Gastroesophageal sphincter (tissue), 4 donors: ENCODE measurements at regions not wholly inside any gene's neighbourhood (a gene's known extent, or its start where the extent isn't known, plus 50 kb on each side); places are given as distances from the start of the nearest gene placed in this dataset.
"Not testable (repeated sequence)": the region's sequence is repeated elsewhere in the genome, so short reads cannot be mapped to it uniquely, and the experiment has no call there.

Experiments used
- ATAC-seq: fragments of 150-250 bp; one replicate; pipeline ENCODE4 v1.9.1; 2016; ENCODE audit warnings: mild to moderate bottlenecking, moderate library complexity
- H3K27ac ChIP-seq, 4 donors: fragments of 200-600 bp; sonication (generic) in 3 of 4; 1 replicate in 3 of 4; 2 replicates in 1 of 4; pipeline ENCODE4 v1.5.1; 2016 to 2019
- H3K27me3 ChIP-seq: fragments of 200-600 bp; sonication (generic); one replicate; pipeline ENCODE4 v1.5.1; 2019
- H3K36me3 ChIP-seq, 2 donors: fragments of 200-600 bp; sonication (generic); one replicate each; pipeline ENCODE4 v1.5.1; 2019; ENCODE audit warnings: control low read depth in 1 of 2
- H3K4me1 ChIP-seq, 3 donors: fragments of 200-600 bp; sonication (generic); 1 replicate in 2 of 3; 2 replicates in 1 of 3; pipeline ENCODE4 v1.5.1; 2016 to 2019; ENCODE audit warnings: control low read depth in 2 of 3
- H3K4me3 ChIP-seq, 2 donors: fragments of 200-600 bp; sonication (generic); one replicate each; pipeline ENCODE4 v1.5.1; 2019; ENCODE audit warnings: mild to moderate bottlenecking in 1 of 2, moderate library complexity in 1 of 2
- H3K9me3 ChIP-seq, 3 donors: fragments of 200-600 bp; sonication (generic); one replicate each; pipeline ENCODE4 v1.5.1; 2017 to 2019; ENCODE audit warnings: control low read depth in 2 of 3
- CTCF ChIP-seq, 4 experiments: fragments of 200-600 bp in 2 of 4; fragments of 450-650 bp in 2 of 4; sonication (generic) in 1 of 4; IDR thresholded peaks; one replicate each; pipeline ENCODE4 v1.5.1; 2017 to 2019; ENCODE audit warnings: antibody characterized with exemption in 4 of 4, mild to moderate bottlenecking in 2 of 4, moderate library complexity in 2 of 4
- EP300 ChIP-seq: sonication (generic); formaldehyde crosslinking; IDR thresholded peaks from one replicate; pipeline ENCODE4 v1.6.1; 2017; ENCODE audit warnings: antibody characterized with exemption, mild to moderate bottlenecking
- POLR2A ChIP-seq, 2 donors: fragments of 450-650 bp; IDR thresholded peaks; one replicate each; pipeline ENCODE4 v1.6.1; 2017; ENCODE audit warnings: antibody characterized with exemption in 2 of 2, mild to moderate bottlenecking in 2 of 2, moderate library complexity in 1 of 2
- POLR2AphosphoS5 ChIP-seq: sonication (generic); formaldehyde crosslinking; IDR thresholded peaks from one replicate; pipeline ENCODE4 v1.6.1; 2017; ENCODE audit warnings: antibody characterized with exemption
- WGBS, 2 donors: methylation state at CpG; one replicate each; pipeline ENCODE4 v1.1.5; 2018; ENCODE audit warnings: low coverage in 1 of 2; 5-methylcytosine and 5-hydroxymethylcytosine counted together

- Histone ChIP-seq H3K36me3 (no peaks in the 10 kb centered on the region), H3K4me3 (no peak overlapping the region), H3K27ac (no peak overlapping the region), H3K4me1 (peaks cover 0 to 6% (median 0%) of the 10 kb centered on the region in 3 donors), H3K9me3 (peaks cover 0 to 13% (median 0%) of the 10 kb centered on the region in 3 donors), H3K27me3 (no peaks in the 10 kb centered on the region)
- no peak for ATAC-seq
- no peak for TF ChIP-seq EP300
- no peak for TF ChIP-seq CTCF (IDR thresholded peaks at IDR 0.05)
- TF ChIP-seq POLR2A (IDR thresholded peaks at IDR 0.05): no peak
- TF ChIP-seq POLR2AphosphoS5: no peak
Observed at GRCh38 chr18:8932866-8933265, 169.6 kb upstream of the NDUFV2 start.

GRCh38 chr18:8933714-8934284 lies 168.7 kb upstream of the NDUFV2 start:
- Histone ChIP-seq H3K27ac (no peak overlapping the region), H3K27me3 (no peaks in the 10 kb centered on the region), H3K36me3 (no peaks in the 10 kb centered on the region), H3K9me3 (peaks cover 0 to 12% (median 0%) of the 10 kb centered on the region in 3 donors), H3K4me3 (no peak overlapping the region), H3K4me1 (peaks cover 0 to 6% (median 0%) of the 10 kb centered on the region in 3 donors)
- 64% methylated on average over 1 of the region's 1 CpG; no CpG with 5 or more reads in 1 of the 2 donors for WGBS, 2 donors
- TF ChIP-seq EP300: no peak
- TF ChIP-seq POLR2AphosphoS5: no peak
- TF ChIP-seq CTCF (IDR thresholded peaks at IDR 0.05): no peak
- TF ChIP-seq POLR2A (IDR thresholded peaks at IDR 0.05): no peak
- ATAC-seq: no peak

GRCh38 chr18:8935346-8935745 lies 167.2 kb upstream of the NDUFV2 start:
- WGBS, 2 donors: no CpG with 5 or more reads among the region's 24 CpGs
- H3K36me3 ChIP-seq, H3K4me1 ChIP-seq, H3K4me3 ChIP-seq, H3K9me3 ChIP-seq, ATAC-seq, H3K27me3 ChIP-seq, H3K27ac ChIP-seq: not testable (repeated sequence)

- H3K27ac ChIP-seq: no peak overlapping the region
- WGBS, 2 donors: 76 to 92% methylated on average over 3 of the region's 3 CpGs
- H3K9me3 ChIP-seq: no peaks in the 10 kb centered on the region
- no peak overlapping the region for H3K4me3 ChIP-seq
- peaks cover 0 to 6% (median 0%) of the 10 kb centered on the region in 3 donors for H3K4me1 ChIP-seq
- TF ChIP-seq POLR2A (IDR thresholded peaks at IDR 0.05): no peak
- no peak for TF ChIP-seq POLR2AphosphoS5
- no peak for TF ChIP-seq EP300
- no peak for TF ChIP-seq CTCF (IDR thresholded peaks at IDR 0.05)
- no peaks in the 10 kb centered on the region for H3K36me3 ChIP-seq
- ATAC-seq: no peak
- H3K27me3 ChIP-seq: no peaks in the 10 kb centered on the region
Observed at GRCh38 chr18:8936619-8937018, 165.9 kb upstream of the NDUFV2 start.

- Histone ChIP-seq H3K4me3 (no peak overlapping the region), H3K27ac (no peak overlapping the region), H3K36me3 (no peaks in the 10 kb centered on the region), H3K9me3 (no peaks in the 10 kb centered on the region), H3K27me3 (no peaks in the 10 kb centered on the region), H3K4me1 (peaks cover 0 to 6% (median 0%) of the 10 kb centered on the region in 3 donors)
- no peak for TF ChIP-seq POLR2AphosphoS5
- no peak for TF ChIP-seq CTCF (IDR thresholded peaks at IDR 0.05)
- TF ChIP-seq POLR2A (IDR thresholded peaks at IDR 0.05): no peak
- TF ChIP-seq EP300: no peak
- no peak for ATAC-seq
- WGBS, 2 donors: 71 to 85% methylated on average over 7 to 9 of the region's 9 CpGs
Observed at GRCh38 chr18:8937160-8938094, 165.1 kb upstream of the NDUFV2 start.
